Vagina (tissue), 2 donors: ENCODE measurements at regions not wholly inside any gene's neighbourhood (a gene's known extent, or its start where the extent isn't known, plus 50 kb on each side); places are given as distances from the start of the nearest gene placed in this dataset.
A peak's percentile ranks its signal among the peaks of the same experiment; 100 is the strongest.

ENCODE experiments used
- CTCF ChIP-seq, 3 experiments: fragments of 450-650 bp in 2 of 3; fragments of 200-600 bp in 1 of 3; sonication (generic) in 1 of 3; IDR thresholded peaks; one replicate each; pipeline ENCODE4 v1.5.1; 2017 to 2019; ENCODE audit warnings: antibody characterized with exemption in 3 of 3, mild to moderate bottlenecking in 2 of 3, moderate library complexity in 2 of 3
- POLR2A ChIP-seq, 2 donors: fragments of 450-650 bp; IDR thresholded peaks; one replicate each; pipeline ENCODE4 v1.6.1; 2017; ENCODE audit warnings: antibody characterized with exemption in 2 of 2, mild to moderate bottlenecking in 2 of 2, moderate library complexity in 2 of 2
- POLR2AphosphoS5 ChIP-seq, 2 donors: sonication (generic); formaldehyde crosslinking; IDR thresholded peaks; one replicate each; pipeline ENCODE4 v1.9.0; 2017; ENCODE audit warnings: antibody characterized with exemption in 2 of 2, mild to moderate bottlenecking in 2 of 2, low read depth in 1 of 2; ENCODE audit not compliant: insufficient read depth in 1 of 2

- TF ChIP-seq CTCF (IDR thresholded peaks at IDR 0.05): no peak
- no peak for TF ChIP-seq POLR2A (IDR thresholded peaks at IDR 0.05)
- peak; percentile 59 to 79 for TF ChIP-seq POLR2AphosphoS5 (IDR thresholded peaks at IDR 0.05; ENCODE audit: insufficient read depth in 1 of 2, low read depth in 1 of 2)
Observed at GRCh38 chr2:71742953-71743601, 289.7 kb downstream of the DYSF start.
